Upper lobe of left lung (tissue), 6 donors: ENCODE measurements at regions not wholly inside any gene's neighbourhood (a gene's known extent, or its start where the extent isn't known, plus 50 kb on each side); places are given as distances from the start of the nearest gene placed in this dataset.

Experiments
- ATAC-seq, 2 donors: fragments of 200-7000 bp; cut with Tn5 transposase; one replicate each; pipeline ENCODE4 v1.9.1; 2022; ENCODE audit warnings: mild to moderate bottlenecking in 2 of 2, moderate library complexity in 2 of 2; ENCODE audit not compliant: low FRiP score in 2 of 2
- DNase-seq, 2 donors: peaks; one replicate each; pipeline ENCODE4 v3.0.0-alpha.2; 2019 to 2020
- H3K27ac ChIP-seq, 4 donors: fragments of 200-600 bp; sonication (generic); one replicate each; pipeline ENCODE4 v1.5.1; 2016 to 2019
- H3K27me3 ChIP-seq, 4 donors: fragments of 200-600 bp; sonication (generic); one replicate each; pipeline ENCODE4 v1.5.1; 2017 to 2019
- H3K36me3 ChIP-seq, 4 donors: fragments of 200-600 bp; sonication (generic); one replicate each; pipeline ENCODE4 v1.5.1; 2016 to 2019
- H3K4me1 ChIP-seq, 4 donors: fragments of 200-600 bp; sonication (generic); one replicate each; pipeline ENCODE4 v1.5.1; 2018 to 2019
- H3K4me3 ChIP-seq, 4 donors: fragments of 200-600 bp; sonication (generic); one replicate each; pipeline ENCODE4 v1.5.1; 2017 to 2019; ENCODE audit warnings: mild to moderate bottlenecking in 2 of 4, moderate library complexity in 1 of 4
- H3K9me3 ChIP-seq, 4 donors: fragments of 200-600 bp; sonication (generic); one replicate each; pipeline ENCODE4 v1.5.1; 2018 to 2019
- EP300 ChIP-seq, 4 donors: sonication (generic); formaldehyde crosslinking; IDR thresholded peaks; one replicate each; pipeline ENCODE4 v1.5.1; 2017; ENCODE audit warnings: antibody characterized with exemption in 4 of 4, control low read depth in 2 of 4
- POLR2A ChIP-seq, 4 donors: fragments of 450-650 bp; IDR thresholded peaks; one replicate each; pipeline ENCODE4 v1.5.1; 2016 to 2017; ENCODE audit warnings: antibody characterized with exemption in 4 of 4, mild to moderate bottlenecking in 2 of 4
- POLR2AphosphoS5 ChIP-seq, 2 donors: sonication (generic); formaldehyde crosslinking; IDR thresholded peaks; one replicate each; pipeline ENCODE4 v1.5.1; 2017; ENCODE audit warnings: antibody characterized with exemption in 2 of 2
- WGBS, 2 donors: methylation state at CpG; one replicate each; pipeline ENCODE4 v1.1.5; 2017 to 2018; 5-methylcytosine and 5-hydroxymethylcytosine counted together
- TF ChIP-seq, protein P1 (sequence below), 6 experiments: fragments of 450-650 bp in 4 of 6; fragments of 200-600 bp in 2 of 6; sonication (generic) in 2 of 6; IDR thresholded peaks; one replicate each; pipeline ENCODE4 v1.5.1; 2016 to 2019; ENCODE audit warnings: antibody characterized with exemption in 6 of 6
- donor health status: DM: no; HTN: no; CAD: no; lungs with moderate emphysema.
- donor health status: DM: no; HTN: yes; CAD: no; lungs with severe emphysema.

DNA sequence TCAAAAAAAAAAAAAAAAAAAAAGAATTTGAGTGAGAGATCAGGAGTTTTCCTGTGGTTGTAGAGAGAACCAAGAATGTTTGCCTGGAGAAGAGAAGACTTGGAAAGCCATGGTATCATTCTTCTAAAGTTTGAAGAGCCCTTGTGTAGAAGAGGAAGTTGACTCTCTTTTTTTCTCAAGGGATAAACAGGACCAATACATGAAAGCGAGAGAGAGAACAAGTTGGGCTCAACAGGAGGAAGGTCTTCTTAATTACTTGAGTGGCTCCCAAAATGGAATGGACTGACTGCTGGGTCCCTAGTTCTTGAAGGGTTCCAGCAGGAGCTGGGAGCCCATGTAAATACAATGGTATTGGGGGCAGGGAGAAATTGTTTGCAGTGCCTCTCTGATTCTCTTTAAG, 173.3 kb upstream of the ADO start:
- H3K27me3 ChIP-seq: no peaks in the 10 kb centered on the region
- TF ChIP-seq, protein P1, sequence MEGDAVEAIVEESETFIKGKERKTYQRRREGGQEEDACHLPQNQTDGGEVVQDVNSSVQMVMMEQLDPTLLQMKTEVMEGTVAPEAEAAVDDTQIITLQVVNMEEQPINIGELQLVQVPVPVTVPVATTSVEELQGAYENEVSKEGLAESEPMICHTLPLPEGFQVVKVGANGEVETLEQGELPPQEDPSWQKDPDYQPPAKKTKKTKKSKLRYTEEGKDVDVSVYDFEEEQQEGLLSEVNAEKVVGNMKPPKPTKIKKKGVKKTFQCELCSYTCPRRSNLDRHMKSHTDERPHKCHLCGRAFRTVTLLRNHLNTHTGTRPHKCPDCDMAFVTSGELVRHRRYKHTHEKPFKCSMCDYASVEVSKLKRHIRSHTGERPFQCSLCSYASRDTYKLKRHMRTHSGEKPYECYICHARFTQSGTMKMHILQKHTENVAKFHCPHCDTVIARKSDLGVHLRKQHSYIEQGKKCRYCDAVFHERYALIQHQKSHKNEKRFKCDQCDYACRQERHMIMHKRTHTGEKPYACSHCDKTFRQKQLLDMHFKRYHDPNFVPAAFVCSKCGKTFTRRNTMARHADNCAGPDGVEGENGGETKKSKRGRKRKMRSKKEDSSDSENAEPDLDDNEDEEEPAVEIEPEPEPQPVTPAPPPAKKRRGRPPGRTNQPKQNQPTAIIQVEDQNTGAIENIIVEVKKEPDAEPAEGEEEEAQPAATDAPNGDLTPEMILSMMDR (IDR thresholded peaks at IDR 0.05): no peak
- no peak for TF ChIP-seq EP300 (IDR thresholded peaks at IDR 0.05)
- no peak for TF ChIP-seq POLR2A (IDR thresholded peaks at IDR 0.05)
- no peak for TF ChIP-seq POLR2AphosphoS5 (IDR thresholded peaks at IDR 0.05)
- ATAC-seq (no peak), DNase-seq (no peak)
- WGBS, 2 donors: 0 to 33% methylated on average over 1 of the region's 1 CpG
- H3K36me3 ChIP-seq: no peaks in the 10 kb centered on the region
- no peaks in the 10 kb centered on the region for H3K9me3 ChIP-seq
- H3K4me1 ChIP-seq: peaks cover 0 to 4% (median 1%) of the 10 kb centered on the region in 4 donors
- no peak overlapping the region for H3K4me3 ChIP-seq
- H3K27ac ChIP-seq: no peak overlapping the region

DNA sequence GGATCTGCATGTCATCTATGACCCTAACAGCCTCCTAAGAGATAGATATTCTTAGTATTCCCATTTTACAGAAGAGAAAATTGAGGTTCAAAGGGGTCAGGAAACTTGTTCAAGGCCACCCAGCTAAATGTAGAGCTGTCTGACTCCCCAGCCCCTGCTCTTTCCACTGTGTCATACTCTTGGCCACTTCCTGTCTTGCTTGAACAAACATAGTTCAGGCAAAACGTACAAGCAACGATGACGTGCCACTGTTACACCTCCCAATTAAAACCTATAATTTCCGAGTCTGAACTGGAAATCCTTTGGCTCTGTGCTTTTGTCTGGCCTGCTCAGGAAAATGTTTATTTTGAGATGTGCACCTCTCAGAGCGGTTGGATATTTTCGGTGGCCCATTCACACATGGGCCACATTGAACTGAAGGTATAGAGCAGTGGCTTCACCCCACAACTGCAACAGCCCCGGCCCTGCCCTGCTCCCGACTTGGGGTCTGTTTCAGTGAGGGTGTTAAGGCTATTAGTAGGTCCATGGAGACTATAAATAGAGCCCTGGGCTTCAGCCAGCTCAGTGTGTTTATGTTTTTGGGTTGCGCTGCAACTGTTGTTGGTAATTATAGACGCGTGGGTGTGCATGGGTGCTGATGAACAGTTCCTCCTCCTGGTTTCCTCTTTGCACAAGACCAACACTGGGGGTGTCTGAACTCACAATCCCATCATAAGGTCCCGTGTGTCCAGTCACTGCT, 172.3 kb upstream of the ADO start:
- Histone ChIP-seq H3K4me1 (peaks cover 0 to 9% (median 7%) of the 10 kb centered on the region in 4 donors), H3K9me3 (no peaks in the 10 kb centered on the region), H3K27me3 (no peaks in the 10 kb centered on the region), H3K36me3 (no peaks in the 10 kb centered on the region), H3K4me3 (no peak overlapping the region), H3K27ac (peak overlapping the region in 3 of 4 donors; percentile 62 to 72 (median 72))
- TF ChIP-seq EP300 (IDR thresholded peaks at IDR 0.05) (peak in 2 of 4 donors; percentile 16 to 70), POLR2AphosphoS5 (IDR thresholded peaks at IDR 0.05) (peak in 1 of 2 donors; percentile 24), POLR2A (IDR thresholded peaks at IDR 0.05) (peak in 1 of 4 donors; percentile 19)
- TF ChIP-seq, protein P1 (IDR thresholded peaks at IDR 0.05): no peak
- 38 to 43% methylated on average over 8 to 12 of the region's 12 CpGs for WGBS, 2 donors
- ATAC-seq (peak; percentile 74 to 87), DNase-seq (peak; percentile 24 to 66)

DNA sequence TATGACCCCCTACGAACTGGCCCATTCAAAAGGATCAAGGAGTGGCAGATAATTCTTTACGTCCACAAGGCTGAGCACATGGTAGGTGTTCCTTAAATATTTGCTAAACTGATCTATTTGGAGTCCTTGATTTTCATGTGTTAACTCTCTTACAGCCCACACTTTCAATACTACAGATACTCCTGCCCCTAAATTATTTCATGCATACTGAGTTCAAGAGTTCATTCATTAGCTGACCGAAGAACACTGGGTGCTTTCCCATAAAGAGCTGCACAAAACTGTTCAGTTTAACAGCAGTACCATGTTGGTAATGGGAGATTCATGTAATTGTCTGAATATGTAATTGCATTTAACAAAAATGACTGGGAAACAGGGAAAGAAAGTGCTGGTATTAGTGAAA, 170.5 kb upstream of the ADO start:
- Histone ChIP-seq H3K27ac (no peak overlapping the region), H3K4me1 (peaks cover 7 to 25% (median 19%) of the 10 kb centered on the region in 4 donors), H3K36me3 (no peaks in the 10 kb centered on the region), H3K9me3 (no peaks in the 10 kb centered on the region), H3K27me3 (no peaks in the 10 kb centered on the region), H3K4me3 (no peak overlapping the region)
- DNase-seq (no peak), ATAC-seq (no peak)
- 80 to 84% methylated on average over 3 of the region's 3 CpGs for WGBS, 2 donors
- TF ChIP-seq EP300 (IDR thresholded peaks at IDR 0.05): no peak
- no peak for TF ChIP-seq POLR2A (IDR thresholded peaks at IDR 0.05)
- TF ChIP-seq POLR2AphosphoS5 (IDR thresholded peaks at IDR 0.05): no peak

DNA sequence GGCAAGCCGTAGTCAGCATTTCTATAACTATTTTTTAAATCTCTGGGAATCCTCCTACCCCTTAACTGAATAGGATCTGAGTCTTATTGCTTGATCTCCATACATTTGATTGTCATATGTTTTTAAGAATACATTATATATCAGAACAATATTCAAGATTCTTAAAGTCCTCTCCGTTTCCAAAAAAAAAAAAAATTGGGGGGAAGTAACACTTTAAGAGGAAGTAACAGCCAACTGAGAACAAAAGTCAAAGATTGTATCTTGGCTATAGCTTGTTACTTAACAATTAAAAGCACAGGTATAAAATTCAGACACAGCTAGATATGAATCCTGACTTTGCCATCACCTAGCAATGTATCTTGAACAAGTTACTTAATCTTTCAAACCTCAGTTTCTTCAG, 169.9 kb upstream of the ADO start:
- 63 to 64% methylated on average over 2 of the region's 2 CpGs for WGBS, 2 donors

DNA sequence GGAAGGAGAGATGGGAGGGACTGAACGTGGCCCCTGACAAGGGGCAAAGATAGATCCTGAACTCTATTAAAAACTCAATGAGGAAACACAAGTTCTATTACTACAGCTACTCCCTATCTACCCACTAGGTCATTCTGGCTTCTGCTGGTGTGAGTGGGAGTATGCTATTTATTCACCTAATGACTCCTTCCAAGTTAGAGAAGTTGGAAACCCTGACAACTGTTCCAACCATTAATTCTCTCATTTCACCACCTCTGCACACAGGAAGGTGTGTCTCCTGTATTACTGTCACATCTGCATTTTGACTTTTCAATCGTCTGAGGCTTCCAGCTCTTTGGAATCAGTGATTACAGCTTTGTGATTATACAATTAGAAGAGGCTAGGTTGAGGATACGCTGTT, 169.4 kb upstream of the ADO start:
- Histone ChIP-seq H3K27me3 (no peaks in the 10 kb centered on the region), H3K36me3 (no peaks in the 10 kb centered on the region), H3K4me1 (peaks cover 7 to 25% (median 19%) of the 10 kb centered on the region in 4 donors), H3K4me3 (no peak overlapping the region), H3K27ac (peak overlapping the region in 1 of 4 donors; percentile 28), H3K9me3 (no peaks in the 10 kb centered on the region)
- ATAC-seq: no peak
- TF ChIP-seq, protein P1 (IDR thresholded peaks at IDR 0.05): no peak
- TF ChIP-seq POLR2A (IDR thresholded peaks at IDR 0.05) (no peak), EP300 (IDR thresholded peaks at IDR 0.05) (no peak), POLR2AphosphoS5 (IDR thresholded peaks at IDR 0.05) (no peak)
- 86 to 87% methylated on average over 3 of the region's 3 CpGs for WGBS, 2 donors
- no peak for DNase-seq

More for the DNA sequence above, 169.9 kb upstream of the ADO start:
- no peak for DNase-seq
- ATAC-seq: no peak
- no peak for TF ChIP-seq POLR2A (IDR thresholded peaks at IDR 0.05)
- TF ChIP-seq POLR2AphosphoS5 (IDR thresholded peaks at IDR 0.05): no peak
- TF ChIP-seq, protein P1 (IDR thresholded peaks at IDR 0.05): no peak
- no peak for TF ChIP-seq EP300 (IDR thresholded peaks at IDR 0.05)
- Histone ChIP-seq H3K9me3 (no peaks in the 10 kb centered on the region), H3K27ac (peak overlapping the region in 1 of 4 donors; percentile 28), H3K4me3 (no peak overlapping the region), H3K4me1 (peaks cover 7 to 25% (median 19%) of the 10 kb centered on the region in 4 donors), H3K36me3 (no peaks in the 10 kb centered on the region), H3K27me3 (no peaks in the 10 kb centered on the region)
